Kidney (tissue), 13 donors: ENCODE measurements at regions not wholly inside any gene's neighbourhood (a gene's known extent, or its start where the extent isn't known, plus 50 kb on each side); places are given as distances from the start of the nearest gene placed in this dataset.

ENCODE experiments used
- DNase-seq, 5 donors: peaks; one replicate each; pipeline ENCODE4 v3.0.0-alpha.2; 2013 to 2020
- FAIRE-seq: peaks from 2 replicates; lab custom pipeline; 2012; peaks lifted over from hg19 to GRCh38; lab: Jason Lieb, UNC
- H3K27ac ChIP-seq, 2 donors: one replicate each; pipeline ENCODE4 v1.7.0; 2013; ENCODE audit warnings: low read depth in 2 of 2, low read length in 2 of 2, inconsistent platforms in 1 of 2
- H3K27me3 ChIP-seq: one replicate; pipeline ENCODE4 v1.7.1; 2013; ENCODE audit warnings: low read length, inconsistent platforms; ENCODE audit not compliant: control insufficient read depth, insufficient read depth
- H3K36me3 ChIP-seq, 3 donors: one replicate each; pipeline versions ENCODE4 v1.7.0 to v1.7.1; 2013; ENCODE audit warnings: low read length in 3 of 3, control low read depth in 1 of 3, inconsistent platforms in 1 of 3; ENCODE audit not compliant: insufficient read depth in 3 of 3, control insufficient read depth in 2 of 3
- H3K4me1 ChIP-seq, 3 donors: one replicate each; pipeline versions ENCODE4 v1.7.0 to v1.7.1; 2013; ENCODE audit warnings: low read length in 3 of 3, inconsistent platforms in 1 of 3, low read depth in 1 of 3; ENCODE audit not compliant: control insufficient read depth in 2 of 3, insufficient read depth in 2 of 3
- H3K4me3 ChIP-seq, 3 donors: one replicate each; pipeline versions ENCODE4 v1.7.0 to v1.8.1; 2013; ENCODE audit warnings: low read length in 3 of 3, control low read depth in 1 of 3, inconsistent platforms in 1 of 3
- H3K9ac ChIP-seq, 3 donors: one replicate each; pipeline versions ENCODE4 v1.7.0 to v1.7.1; 2013; ENCODE audit warnings: low read length in 3 of 3, control low read depth in 1 of 3, inconsistent platforms in 1 of 3
- H3K9me3 ChIP-seq, 3 donors: one replicate each; pipeline versions ENCODE4 v1.7.0 to v1.7.1; 2013; ENCODE audit warnings: low read length in 3 of 3, control low read depth in 1 of 3, inconsistent platforms in 1 of 3; ENCODE audit not compliant: control insufficient read depth in 2 of 3, insufficient read depth in 1 of 3
- CTCF ChIP-seq: IDR thresholded peaks from 3 replicates; pipeline ENCODE4 v1.5.1; 2012; ENCODE audit warnings: mild to moderate bottlenecking, moderate library complexity, borderline replicate concordance; ENCODE audit not compliant: insufficient read depth; ENCODE audit errors: extremely low read depth
- intact Hi-C: fragments of 100-400 bp; cut with DNase I; formaldehyde crosslinking; loops from one replicate; pipeline ENCODE4 v1.11.1; 2022
- donor health status: control.
- donor health status: control.
- donor health status: control.
- donor health status: control.
- donor health status: control.
- donor health status: DM: yes; HTN: yes; CAD: no.
- donor health status: Normal renal cell carcinoma (clear cell type).

GRCh38 chr15:96411056-96412031, 80.8 kb downstream of the NR2F2 start:
- intact Hi-C loops, result no loop called here
- FAIRE-seq, result no peak
- Histone ChIP-seq H3K27me3 (peaks cover 57% of the 10 kb centered on the region), H3K4me3 (no peak overlapping the region), H3K4me1 (peaks cover 0 to 2% (median 0%) of the 10 kb centered on the region in 3 donors), H3K36me3 (no peaks in the 10 kb centered on the region), H3K9ac (no peak overlapping the region), H3K27ac (no peak overlapping the region), H3K9me3 (no peaks in the 10 kb centered on the region)
- no peak for TF ChIP-seq CTCF
- peak in 1 of 5 donors; percentile 31 for DNase-seq

GRCh38 chr15:96412045-96412905, 81.8 kb downstream of the NR2F2 start:
- intact Hi-C loops, result no loop called here
- Histone ChIP-seq H3K4me3 (no peak overlapping the region), H3K9me3 (no peaks in the 10 kb centered on the region), H3K4me1 (peaks cover 0 to 2% (median 0%) of the 10 kb centered on the region in 3 donors), H3K27me3 (peaks cover 56% of the 10 kb centered on the region), H3K9ac (no peak overlapping the region), H3K27ac (no peak overlapping the region), H3K36me3 (no peaks in the 10 kb centered on the region)
- FAIRE-seq, result no peak
- no peak for TF ChIP-seq CTCF
- DNase-seq, result peak in 2 of 5 donors; percentile 35 to 52

- Histone ChIP-seq H3K4me3 (no peak overlapping the region), H3K27me3 (peaks cover 58% of the 10 kb centered on the region), H3K36me3 (no peaks in the 10 kb centered on the region), H3K9me3 (no peaks in the 10 kb centered on the region), H3K9ac (no peak overlapping the region), H3K4me1 (peaks cover 0 to 2% (median 0%) of the 10 kb centered on the region in 3 donors), H3K27ac (no peak overlapping the region)
- intact Hi-C loops, result no loop called here
- FAIRE-seq, result no peak
- no peak for TF ChIP-seq CTCF
- no peak for DNase-seq
These were observed 82.4 kb downstream of the NR2F2 start for GRCh38 chr15:96412906-96413231.
